Gastrocnemius medialis (tissue), 4 donors: ENCODE measurements at regions not wholly inside any gene's neighbourhood (a gene's known extent, or its start where the extent isn't known, plus 50 kb on each side); places are given as distances from the start of the nearest gene placed in this dataset.

Experiments
- POLR2A ChIP-seq, 2 donors: fragments of 450-650 bp; IDR thresholded peaks; one replicate each; pipeline ENCODE4 v1.6.1; 2017; ENCODE audit warnings: antibody characterized with exemption in 2 of 2, mild to moderate bottlenecking in 2 of 2, moderate library complexity in 2 of 2
- TF ChIP-seq, protein P1 (sequence below), 5 experiments: fragments of 450-650 bp in 3 of 5; fragments of 200-600 bp in 2 of 5; sonication (generic) in 2 of 5; IDR thresholded peaks in 4 of 5; conservative IDR thresholded peaks in 1 of 5; 1 replicate in 4 of 5; 2 replicates in 1 of 5; pipeline ENCODE4 v1.5.1; 2016 to 2019; ENCODE audit warnings: antibody characterized with exemption in 5 of 5, mild to moderate bottlenecking in 3 of 5, moderate library complexity in 3 of 5

DNA sequence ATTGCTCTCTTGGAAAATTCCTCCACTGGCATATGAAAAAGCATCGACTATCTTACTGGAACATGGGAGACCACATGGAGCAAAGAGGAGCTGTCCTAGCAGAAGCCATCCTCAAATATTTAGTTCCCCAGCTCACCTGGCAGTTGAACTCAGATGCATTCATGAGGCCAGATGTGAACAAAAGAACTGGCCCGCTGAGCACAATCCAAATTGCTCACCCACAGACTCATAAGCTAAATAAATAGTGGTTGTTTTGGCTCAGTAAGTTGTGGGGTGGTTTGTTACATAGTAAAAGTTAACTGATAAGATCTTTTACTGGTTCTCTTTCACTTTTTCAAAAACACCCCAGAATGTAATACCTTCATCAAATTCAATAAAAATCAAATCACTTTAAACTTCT lies 108.6 kb upstream of the CWC22 start:
- TF ChIP-seq, protein P1, sequence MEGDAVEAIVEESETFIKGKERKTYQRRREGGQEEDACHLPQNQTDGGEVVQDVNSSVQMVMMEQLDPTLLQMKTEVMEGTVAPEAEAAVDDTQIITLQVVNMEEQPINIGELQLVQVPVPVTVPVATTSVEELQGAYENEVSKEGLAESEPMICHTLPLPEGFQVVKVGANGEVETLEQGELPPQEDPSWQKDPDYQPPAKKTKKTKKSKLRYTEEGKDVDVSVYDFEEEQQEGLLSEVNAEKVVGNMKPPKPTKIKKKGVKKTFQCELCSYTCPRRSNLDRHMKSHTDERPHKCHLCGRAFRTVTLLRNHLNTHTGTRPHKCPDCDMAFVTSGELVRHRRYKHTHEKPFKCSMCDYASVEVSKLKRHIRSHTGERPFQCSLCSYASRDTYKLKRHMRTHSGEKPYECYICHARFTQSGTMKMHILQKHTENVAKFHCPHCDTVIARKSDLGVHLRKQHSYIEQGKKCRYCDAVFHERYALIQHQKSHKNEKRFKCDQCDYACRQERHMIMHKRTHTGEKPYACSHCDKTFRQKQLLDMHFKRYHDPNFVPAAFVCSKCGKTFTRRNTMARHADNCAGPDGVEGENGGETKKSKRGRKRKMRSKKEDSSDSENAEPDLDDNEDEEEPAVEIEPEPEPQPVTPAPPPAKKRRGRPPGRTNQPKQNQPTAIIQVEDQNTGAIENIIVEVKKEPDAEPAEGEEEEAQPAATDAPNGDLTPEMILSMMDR (IDR thresholded peaks at IDR 0.05 in 4 of 5, conservative IDR thresholded peaks at IDR 0.05 in 1 of 5): no peak
- no peak for TF ChIP-seq POLR2A (IDR thresholded peaks at IDR 0.05)
